ENCODE measurements at regions not wholly inside any gene's neighbourhood (a gene's known extent, or its start where the extent isn't known, plus 50 kb on each side); places are given as distances from the start of the nearest gene placed in this dataset.

- intact Hi-C loops (cut with micrococcal nuclease), result no loop called here
- H3K36me3 Mint-ChIP-seq, result no peaks in the 10 kb centered on the region
- H3K9me3 Mint-ChIP-seq, result peaks cover 0 to 7% (median 2%) of the 10 kb centered on the region in 7 donors
- no peak for DNase-seq
- Histone ChIP-seq H3K9me3 (replicated peaks in 1 of 2; ENCODE audit: control insufficient read depth in 1 of 2, insufficient read depth in 1 of 2, low read length in 2 of 2) (peaks cover 0 to 3% of the 10 kb centered on the region in 2 donors), H3K4me3 (replicated peaks in 1 of 3; ENCODE audit: low read depth in 2 of 3, low read length in 3 of 3) (no peak overlapping the region), H3K4me2 (replicated peaks; ENCODE audit: extremely low read depth, low read length, poor library complexity, severe bottlenecking) (no peak overlapping the region), H2AFZ (ENCODE audit: insufficient read depth, low read depth, low read length, poor library complexity, severe bottlenecking) (no peak overlapping the region), H3K36me3 (replicated peaks in 1 of 2; ENCODE audit: control insufficient read depth in 1 of 2, insufficient read depth in 2 of 2, low read length in 2 of 2) (no peaks in the 10 kb centered on the region), H3K27ac (ENCODE audit: low read depth in 1 of 2, low read length in 2 of 2) (no peak overlapping the region), H3K4me1 (ENCODE audit: control insufficient read depth in 1 of 2, insufficient read depth in 2 of 2, low read length in 2 of 2) (peaks cover 0 to 7% of the 10 kb centered on the region in 2 donors), H4K20me1 (ENCODE audit: insufficient read depth, low read length) (no peaks in the 10 kb centered on the region), H3K79me2 (ENCODE audit: insufficient read depth, low read length) (no peaks in the 10 kb centered on the region), H3K27me3 (ENCODE audit: control insufficient read depth in 2 of 2, insufficient read depth in 2 of 2, low read length in 2 of 2) (no peaks in the 10 kb centered on the region), H3K9ac (ENCODE audit: insufficient read depth, low read length, poor library complexity, severe bottlenecking) (no peak overlapping the region)
- TF ChIP-seq, protein P1, sequence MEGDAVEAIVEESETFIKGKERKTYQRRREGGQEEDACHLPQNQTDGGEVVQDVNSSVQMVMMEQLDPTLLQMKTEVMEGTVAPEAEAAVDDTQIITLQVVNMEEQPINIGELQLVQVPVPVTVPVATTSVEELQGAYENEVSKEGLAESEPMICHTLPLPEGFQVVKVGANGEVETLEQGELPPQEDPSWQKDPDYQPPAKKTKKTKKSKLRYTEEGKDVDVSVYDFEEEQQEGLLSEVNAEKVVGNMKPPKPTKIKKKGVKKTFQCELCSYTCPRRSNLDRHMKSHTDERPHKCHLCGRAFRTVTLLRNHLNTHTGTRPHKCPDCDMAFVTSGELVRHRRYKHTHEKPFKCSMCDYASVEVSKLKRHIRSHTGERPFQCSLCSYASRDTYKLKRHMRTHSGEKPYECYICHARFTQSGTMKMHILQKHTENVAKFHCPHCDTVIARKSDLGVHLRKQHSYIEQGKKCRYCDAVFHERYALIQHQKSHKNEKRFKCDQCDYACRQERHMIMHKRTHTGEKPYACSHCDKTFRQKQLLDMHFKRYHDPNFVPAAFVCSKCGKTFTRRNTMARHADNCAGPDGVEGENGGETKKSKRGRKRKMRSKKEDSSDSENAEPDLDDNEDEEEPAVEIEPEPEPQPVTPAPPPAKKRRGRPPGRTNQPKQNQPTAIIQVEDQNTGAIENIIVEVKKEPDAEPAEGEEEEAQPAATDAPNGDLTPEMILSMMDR (IDR thresholded peaks at IDR 0.05), result no peak
- no peak overlapping the region for H3K27ac Mint-ChIP-seq
- peaks cover 2 to 3% (median 2%) of the 10 kb centered on the region in 3 donors for H3K27me3 Mint-ChIP-seq (ENCODE audit: low read depth in 3 of 3)
- peaks cover 12% of the 10 kb centered on the region for H3K4me1 Mint-ChIP-seq
- H3K4me3 Mint-ChIP-seq, result no peak overlapping the region
- 94% methylated on average over 2 of the region's 2 CpGs for WGBS (ENCODE audit: insufficient coverage)
Measured at GRCh38 chr6:11450037-11450436, 87.5 kb upstream of the TMEM170B start.

DNA sequence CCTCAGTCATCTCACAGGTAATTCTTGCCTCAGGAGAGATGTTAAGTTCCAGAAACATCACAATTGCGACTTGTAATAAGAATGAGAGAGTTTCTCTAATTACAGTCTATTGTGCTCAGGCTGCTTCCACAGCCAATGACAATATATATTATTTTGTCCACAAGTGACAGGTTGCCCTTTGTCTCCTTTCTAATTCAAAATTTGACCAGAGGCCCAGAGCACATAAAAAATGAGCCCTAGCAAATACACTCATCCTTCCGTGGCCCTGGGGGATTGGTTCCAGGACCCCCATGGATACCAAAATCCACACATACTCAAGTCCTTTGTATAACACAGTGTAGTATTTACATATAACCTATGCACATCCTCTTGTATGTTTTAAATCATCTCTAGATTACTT is 88.1 kb upstream of the TMEM170B start:
- H3K9me3 Mint-ChIP-seq, result peaks cover 0 to 7% (median 2%) of the 10 kb centered on the region in 7 donors
- Histone ChIP-seq H3K4me3 (replicated peaks in 1 of 3; ENCODE audit: low read depth in 2 of 3, low read length in 3 of 3) (no peak overlapping the region), H4K20me1 (ENCODE audit: insufficient read depth, low read length) (no peaks in the 10 kb centered on the region), H3K79me2 (ENCODE audit: insufficient read depth, low read length) (no peaks in the 10 kb centered on the region), H3K36me3 (replicated peaks in 1 of 2; ENCODE audit: control insufficient read depth in 1 of 2, insufficient read depth in 2 of 2, low read length in 2 of 2) (no peaks in the 10 kb centered on the region), H2AFZ (ENCODE audit: insufficient read depth, low read depth, low read length, poor library complexity, severe bottlenecking) (no peak overlapping the region), H3K4me2 (replicated peaks; ENCODE audit: extremely low read depth, low read length, poor library complexity, severe bottlenecking) (no peak overlapping the region), H3K9me3 (replicated peaks in 1 of 2; ENCODE audit: control insufficient read depth in 1 of 2, insufficient read depth in 1 of 2, low read length in 2 of 2) (peaks cover 0 to 3% of the 10 kb centered on the region in 2 donors), H3K9ac (ENCODE audit: insufficient read depth, low read length, poor library complexity, severe bottlenecking) (no peak overlapping the region), H3K27ac (ENCODE audit: low read depth in 1 of 2, low read length in 2 of 2) (no peak overlapping the region), H3K27me3 (ENCODE audit: control insufficient read depth in 2 of 2, insufficient read depth in 2 of 2, low read length in 2 of 2) (no peaks in the 10 kb centered on the region), H3K4me1 (ENCODE audit: control insufficient read depth in 1 of 2, insufficient read depth in 2 of 2, low read length in 2 of 2) (peaks cover 0 to 7% of the 10 kb centered on the region in 2 donors)
- TF ChIP-seq, protein P1 (IDR thresholded peaks at IDR 0.05), result no peak
- peaks cover 16% of the 10 kb centered on the region for H3K4me1 Mint-ChIP-seq
- WGBS (ENCODE audit: insufficient coverage), result 100% methylated on average over 1 of the region's 2 CpGs
- H3K27ac Mint-ChIP-seq, result no peak overlapping the region
- peaks cover under 1 to 3% (median 2%) of the 10 kb centered on the region in 3 donors for H3K27me3 Mint-ChIP-seq (ENCODE audit: low read depth in 3 of 3)
- intact Hi-C loops (cut with micrococcal nuclease), result no loop called here
- no peak for DNase-seq
- H3K36me3 Mint-ChIP-seq, result no peaks in the 10 kb centered on the region
- H3K4me3 Mint-ChIP-seq, result no peak overlapping the region
